Suppressor macrophage treated with lipopolysaccharide for 4 hours (primary cell): ENCODE measurements at regions not wholly inside any gene's neighbourhood (a gene's known extent, or its start where the extent isn't known, plus 50 kb on each side); places are given as distances from the start of the nearest gene placed in this dataset.

Experiments
- DNase-seq: peaks from one replicate; pipeline ENCODE4 v3.0.0-alpha.2; 2020

DNA sequence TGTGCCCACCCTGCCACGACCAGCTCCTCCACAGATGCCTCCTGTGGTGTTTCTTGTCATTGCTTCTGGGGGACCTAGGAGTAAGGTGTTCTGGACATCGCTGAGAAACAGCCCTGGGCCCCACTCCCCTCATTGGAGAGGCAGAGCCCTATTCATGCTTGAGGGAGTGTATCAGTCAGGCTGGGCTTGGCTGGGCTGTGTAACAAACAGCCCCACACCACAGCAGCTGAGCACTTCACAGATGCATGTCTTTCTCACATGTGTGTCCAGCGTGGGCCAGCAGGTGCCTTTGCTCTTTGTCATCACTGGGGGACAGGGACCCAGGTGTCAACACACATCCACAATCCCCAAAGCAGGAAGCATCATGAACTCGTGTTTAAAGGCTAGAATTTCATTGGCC, 65.1 kb upstream of the FBRSL1 start:
- DNase-seq: no peak

DNA sequence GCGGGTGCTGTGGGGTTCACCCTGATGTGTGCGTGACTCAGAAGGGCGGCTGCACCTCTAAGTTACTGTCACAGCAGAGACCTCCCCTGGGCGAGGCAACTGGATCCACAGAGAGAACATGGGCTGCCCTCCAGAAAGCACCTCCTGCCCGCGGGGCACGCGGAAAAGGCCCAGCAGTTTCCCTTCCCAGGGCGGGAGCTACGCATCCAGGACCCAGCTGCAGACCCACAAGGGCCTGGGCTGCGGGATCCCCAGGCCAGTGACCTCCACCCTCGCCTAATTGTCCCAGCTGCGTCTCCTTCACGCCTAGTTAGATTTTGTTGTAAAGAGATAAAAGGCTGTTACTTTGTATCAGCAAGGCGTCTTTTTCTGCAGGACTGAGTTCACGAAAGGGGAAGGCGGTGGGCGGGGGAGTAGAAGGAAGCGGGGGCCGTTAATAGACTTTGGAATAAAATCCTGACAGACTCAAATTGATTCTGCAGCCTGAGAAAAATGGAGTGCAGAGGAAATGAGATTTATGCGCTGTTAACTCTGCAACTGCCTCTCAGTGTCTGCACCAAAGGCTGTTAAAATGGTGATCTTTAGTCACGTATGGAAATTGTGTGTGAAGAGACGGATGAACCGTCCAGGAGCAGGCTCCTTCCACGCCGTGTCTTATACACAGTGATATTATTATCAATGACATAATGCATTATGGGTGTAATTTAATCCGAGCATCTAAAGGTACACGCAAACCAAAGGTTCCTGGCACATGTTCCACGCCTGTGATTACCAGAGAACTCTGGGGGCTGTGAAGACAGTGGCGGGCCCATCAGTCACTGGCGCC, 65.9 kb upstream of the FBRSL1 start:
- DNase-seq: no peak

DNA sequence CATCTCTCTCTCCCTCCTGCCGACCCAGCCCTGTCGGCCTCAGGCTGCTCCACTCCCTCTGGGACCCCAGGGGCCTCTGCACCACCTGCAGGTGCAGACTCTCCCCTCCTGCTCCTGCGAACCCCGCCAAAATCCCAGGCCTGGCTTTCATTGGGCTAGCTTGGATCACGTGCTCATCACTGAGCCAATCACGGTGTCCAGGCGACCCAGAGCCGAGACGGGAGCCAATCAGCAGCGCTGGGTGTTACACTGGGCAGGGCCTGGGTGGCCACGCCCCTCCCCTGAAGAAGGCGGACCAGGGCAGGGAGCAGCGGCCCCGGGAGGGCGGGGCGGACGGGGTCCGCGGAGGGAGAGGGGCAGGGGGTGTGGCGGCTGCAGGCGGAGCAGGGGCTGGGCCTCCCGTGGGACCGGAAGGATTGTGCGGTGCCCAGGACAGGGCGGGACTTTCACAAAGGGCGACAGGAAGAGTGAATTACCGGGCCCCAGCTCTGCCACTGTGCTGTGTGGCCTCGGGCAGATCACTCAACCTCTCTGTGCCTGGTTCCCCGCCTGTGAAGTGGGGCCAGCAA, 66.6 kb upstream of the FBRSL1 start:
- DNase-seq: no peak

DNA sequence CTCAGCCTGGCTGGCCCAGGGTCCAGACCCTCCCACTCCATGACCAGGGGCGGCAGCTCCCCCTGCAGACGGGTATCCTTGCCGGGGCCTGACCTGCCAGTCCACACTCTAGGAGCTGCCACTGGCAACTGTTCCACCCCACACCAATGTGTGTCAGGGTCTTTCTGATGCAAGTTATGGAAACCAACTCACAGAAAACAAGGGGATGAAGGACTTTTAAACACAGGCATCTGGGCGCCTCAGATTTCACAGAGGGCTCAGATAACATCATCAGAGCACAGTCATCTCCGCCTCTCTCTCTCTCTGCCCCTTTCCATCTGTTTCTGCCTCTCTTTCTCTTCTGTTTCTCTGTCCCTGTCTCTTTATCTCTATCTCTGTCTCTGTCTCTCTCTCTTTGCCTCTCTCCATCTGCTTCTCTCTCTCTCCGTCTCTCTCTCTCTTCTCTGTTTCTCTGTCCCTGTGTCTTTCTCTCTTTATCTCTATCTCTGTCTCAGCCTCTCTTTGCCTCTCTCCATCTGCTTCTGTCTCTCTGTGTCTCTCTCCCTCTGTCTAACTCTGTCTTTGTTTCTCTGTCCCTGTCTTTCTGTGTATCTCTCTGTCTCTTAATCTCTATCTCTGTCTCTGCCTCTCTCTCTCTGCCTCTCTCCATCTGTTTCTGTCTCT, 67.4 kb upstream of the FBRSL1 start:
- no peak for DNase-seq

DNA sequence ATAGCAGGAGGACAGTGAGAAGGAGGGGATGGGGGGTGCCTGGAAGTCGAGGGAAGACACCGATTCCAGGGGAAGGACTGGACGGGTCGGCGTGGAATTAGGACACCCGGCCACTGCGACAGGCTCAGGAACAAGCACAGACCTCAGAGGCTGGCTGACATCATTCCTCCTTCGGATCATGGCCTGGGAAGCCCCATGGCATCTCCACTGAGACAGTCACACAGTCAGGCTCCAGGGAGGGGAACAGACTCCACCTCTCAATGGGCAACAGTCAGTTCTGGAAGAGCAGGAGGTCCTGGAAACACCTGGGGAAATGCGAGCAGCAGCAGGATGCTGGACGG, 67.9 kb upstream of the FBRSL1 start:
- DNase-seq: peak; percentile 9

DNA sequence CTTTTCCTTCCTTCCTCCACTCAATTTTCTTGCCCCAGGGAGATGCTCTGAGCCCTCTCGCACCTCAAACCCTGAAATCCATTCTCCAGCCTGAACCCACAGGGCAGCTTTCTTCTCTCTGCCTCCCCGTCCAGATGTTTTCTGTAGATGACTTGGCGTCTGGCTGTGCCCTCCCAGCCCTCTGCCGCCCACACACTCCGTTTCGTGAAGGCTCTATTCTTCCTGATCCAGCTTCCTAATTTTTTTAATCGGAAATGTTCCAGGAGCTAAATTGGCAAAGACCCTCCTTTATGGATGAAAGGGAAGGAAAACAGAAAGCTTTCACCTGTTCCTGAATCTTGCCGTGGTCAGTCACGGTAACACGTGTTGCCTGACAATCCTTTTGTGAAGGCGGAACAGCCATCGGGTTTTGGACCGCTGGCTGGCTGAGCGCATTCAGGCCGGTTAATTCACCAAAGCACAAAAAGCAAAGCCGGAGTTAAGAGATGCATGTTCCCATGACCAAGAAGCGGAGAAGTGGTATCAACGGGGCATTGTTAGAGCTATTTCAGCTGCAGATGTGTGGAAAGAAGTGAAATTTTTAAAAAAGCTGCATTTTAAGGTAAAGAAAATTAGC, 70.2 kb upstream of the FBRSL1 start:
- DNase-seq: no peak

DNA sequence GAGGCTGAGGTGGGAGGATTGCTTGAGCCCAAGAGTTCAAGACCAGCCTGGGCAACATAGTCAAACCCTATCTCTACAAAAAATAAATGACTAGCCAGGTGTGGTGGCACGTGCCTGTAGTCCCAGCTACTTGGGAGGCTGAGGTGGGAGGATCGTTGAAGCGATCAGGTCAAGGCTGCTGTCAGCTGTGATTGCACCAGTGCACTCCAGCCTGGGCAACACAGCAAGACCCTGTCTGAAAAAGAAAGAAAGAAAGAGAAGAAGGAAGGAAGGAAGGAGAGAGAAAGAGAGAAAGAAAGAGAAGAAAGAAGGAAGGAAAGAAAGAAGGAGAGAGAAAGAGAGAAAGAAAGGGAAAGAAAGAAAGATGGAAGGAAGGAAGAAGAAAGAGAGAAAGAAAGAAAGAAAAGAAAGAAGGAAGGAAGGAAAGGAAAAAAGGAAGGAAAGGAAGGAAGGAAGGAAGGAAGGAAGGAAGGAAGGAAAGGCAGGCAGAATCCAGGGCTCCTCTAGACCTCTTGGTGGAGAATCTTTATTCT, 71.5 kb upstream of the FBRSL1 start:
- no peak for DNase-seq

DNA sequence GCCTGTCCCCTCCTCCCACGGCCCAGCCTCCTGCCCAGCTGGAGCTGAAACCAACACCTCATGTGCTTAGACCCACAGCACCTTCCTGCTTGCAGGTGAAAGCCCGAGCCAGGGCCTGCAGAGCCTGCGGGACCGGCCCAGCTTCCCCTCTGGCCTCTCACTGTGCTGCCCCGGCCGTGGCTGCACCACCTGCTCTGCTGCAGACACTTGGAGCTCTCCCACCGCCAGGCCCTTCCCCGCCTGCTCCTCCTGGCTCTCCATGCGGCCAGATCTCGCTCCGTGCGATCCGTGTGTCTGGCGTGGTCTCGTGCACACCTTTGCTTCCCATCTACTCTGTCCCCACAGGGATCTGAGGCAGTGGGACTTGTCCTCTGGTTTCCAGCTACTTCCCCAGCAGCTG, 72.2 kb upstream of the FBRSL1 start:
- no peak for DNase-seq

DNA sequence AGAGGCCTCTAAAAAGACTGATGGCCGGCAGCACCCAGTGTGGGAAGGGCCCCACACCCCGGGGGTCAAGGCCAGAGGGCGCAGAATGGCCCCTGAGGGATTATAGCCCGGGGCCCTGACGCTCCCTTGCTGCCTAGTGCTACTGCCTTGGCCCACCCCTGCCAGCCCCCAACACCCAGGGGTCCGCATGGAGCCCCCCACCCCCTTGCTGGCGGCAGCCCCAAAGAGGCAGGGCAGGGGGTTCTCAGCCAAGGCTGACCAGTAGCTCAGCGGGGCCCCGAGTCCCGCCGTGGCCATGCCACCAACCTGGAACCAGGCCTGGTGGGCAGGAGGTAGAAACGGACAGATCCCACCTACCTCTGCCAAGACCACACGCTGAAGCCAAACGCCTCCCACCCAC, 73.1 kb upstream of the FBRSL1 start:
- DNase-seq: no peak

DNA sequence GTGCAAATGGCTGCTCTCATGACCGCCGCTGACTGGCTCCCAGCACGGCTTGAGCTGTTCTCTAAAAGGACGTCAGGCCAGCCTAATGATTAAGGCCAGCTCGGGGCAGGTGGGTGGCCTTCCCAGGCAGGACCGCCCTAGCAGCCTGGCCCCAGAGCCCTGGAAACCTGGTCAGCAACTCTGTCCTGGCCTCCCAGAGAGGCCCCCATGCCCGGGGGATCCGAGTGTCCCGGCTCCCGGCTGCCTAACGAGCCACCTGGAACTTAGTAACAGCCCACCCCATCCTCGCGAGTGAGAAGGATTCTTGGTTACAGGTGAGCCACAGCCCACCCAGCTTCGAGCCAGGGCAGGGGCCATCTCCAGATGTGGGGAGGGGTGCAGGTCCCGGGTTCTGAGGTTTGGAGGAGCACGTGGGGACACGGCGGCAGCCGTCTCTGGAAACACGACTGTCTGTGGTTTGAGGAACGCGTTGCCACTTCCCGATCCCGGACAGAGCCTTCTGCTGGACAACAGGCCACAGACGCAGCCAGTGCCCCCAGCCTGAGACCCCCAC, 73.8 kb upstream of the FBRSL1 start:
- DNase-seq: no peak

DNA sequence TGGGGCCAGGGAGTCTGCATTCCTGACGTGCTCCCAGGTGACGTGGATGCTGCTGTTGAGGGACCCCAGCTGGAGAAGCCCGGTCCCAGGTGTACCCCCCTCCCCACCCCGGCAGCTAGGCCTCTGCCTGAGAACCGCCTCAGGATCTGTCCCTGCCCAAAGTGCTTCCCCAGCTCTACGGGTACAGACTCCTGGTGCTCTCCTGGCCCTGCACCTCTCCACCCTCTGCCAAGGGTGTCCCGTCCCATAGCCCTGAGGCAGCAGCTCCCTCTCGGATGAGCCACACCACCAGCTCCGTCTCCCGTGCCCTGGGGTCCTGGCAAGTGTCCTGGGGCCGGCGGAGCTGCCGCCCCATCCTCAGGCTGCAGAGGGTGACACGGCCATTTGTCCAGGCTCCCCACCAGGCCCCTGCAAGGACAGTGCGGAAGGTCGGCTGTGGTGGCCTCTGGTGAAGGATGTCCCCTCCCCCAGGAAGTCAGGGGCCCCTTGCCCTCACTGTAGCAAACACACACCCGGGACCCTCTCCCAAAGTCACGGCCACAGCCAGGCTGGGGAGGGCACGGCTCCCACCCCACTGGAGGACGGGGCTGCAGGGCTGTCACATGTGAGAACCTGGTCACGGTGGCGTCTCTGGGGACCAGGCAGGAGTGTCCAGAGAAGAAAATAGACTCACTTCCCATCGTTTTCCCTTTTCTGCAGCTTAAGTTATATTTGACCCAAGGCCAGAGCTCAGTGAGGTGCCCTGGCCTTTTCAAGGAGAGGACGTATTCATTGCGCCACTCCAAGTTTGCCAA, 74.4 kb upstream of the FBRSL1 start:
- no peak for DNase-seq

DNA sequence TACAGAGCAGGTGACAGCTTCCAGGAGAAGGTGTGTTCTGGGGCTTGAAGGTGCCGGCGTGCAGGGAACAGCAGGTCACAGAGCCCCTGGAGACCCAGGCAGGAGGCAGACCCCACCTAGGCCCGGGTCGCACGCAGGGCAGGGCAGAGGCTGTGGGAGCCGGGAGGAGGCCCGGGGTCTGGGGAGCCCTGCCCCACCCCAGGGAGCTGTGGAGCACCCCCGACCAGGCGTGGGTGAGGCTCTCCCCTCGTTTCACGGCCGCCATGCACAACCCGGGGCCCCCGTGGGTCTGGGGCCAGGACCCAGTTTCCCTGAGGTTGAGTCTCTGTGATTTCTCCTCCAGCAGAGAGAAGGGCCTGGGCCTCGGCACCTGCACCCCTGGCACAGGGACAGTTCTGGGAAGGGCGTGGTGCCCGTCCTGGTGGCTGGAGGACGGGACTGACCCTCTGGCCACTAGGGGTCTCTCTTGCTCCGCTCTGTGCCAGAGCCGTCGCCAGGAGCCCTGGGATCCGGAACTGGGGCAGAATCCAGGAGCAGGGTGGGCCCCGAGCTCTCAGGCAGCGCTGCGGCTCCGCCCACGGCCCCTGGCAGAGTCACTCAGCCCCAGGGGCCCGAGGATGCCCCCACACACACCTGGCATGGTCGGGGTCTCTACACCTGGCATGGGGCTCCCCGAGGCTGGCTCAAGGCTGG, 75.2 kb upstream of the FBRSL1 start:
- peak; percentile 91 for DNase-seq

DNA sequence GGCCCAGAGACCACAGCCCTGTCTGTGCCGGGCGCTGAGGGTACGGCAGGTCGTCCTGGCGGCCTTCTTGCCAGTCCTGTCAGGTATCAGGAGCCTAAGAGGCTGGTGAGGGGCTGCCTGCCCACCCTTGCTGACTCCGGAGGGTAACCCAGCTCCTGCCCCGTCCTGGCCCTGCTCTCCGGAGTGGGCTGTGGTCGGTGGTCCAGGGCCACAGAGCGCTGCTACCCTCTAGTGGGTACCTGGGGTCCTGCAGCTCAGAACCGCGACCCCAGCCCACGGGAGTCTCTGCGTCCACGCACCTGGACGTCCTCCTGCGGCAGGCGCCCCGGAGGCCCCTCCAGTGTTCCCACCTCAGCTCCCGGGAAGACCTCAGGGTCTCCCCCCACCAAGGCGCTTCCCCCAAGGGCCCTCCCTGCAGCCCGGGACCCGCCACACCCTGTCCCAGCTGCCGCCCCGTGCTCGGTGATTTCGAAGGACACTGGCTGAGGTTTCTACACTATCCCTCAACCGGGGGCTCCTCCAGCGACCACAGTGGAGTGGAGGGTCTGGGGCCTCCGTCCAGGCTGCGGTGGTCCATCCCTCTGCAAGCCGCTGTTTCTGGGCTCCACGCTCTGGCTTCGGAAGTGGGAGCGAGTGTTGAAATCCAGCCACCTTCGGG, 75.9 kb upstream of the FBRSL1 start:
- DNase-seq: no peak

DNA sequence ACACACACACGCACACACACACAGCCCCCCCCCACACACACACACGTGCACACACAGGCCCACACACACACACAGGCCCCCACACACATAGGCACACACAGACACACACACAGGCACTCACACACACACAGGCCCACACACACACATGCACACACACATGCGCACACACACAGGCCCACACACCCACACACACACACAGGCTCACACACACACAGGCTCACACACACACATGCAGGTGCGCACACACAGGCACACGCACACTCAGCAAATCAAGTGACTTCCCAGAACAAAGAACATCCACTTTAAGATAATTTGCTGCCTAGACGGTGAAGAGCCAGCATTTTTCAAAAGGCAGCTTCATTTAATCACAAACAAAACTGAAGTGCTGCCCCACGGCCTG, 78.5 kb upstream of the FBRSL1 start:
- no peak for DNase-seq

DNA sequence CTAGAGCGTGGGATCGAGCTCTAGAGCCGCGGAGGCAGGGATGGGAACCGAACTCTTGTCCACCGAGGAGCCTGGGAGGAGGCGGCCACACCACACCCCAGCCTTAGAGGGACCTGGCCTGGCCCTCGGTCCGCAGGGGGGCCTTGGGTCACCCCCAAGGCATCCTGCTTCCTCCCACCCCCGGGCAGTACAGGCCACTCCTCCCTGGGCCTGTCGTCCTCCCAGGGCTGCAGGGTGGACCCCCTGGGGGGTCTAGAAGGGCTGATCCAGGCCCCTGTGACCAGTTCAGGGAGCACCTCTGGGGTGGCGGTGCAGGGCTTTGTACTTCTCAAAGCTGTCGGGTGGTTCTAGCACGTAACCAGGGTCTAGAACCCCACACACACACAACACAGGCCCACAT, 79.1 kb upstream of the FBRSL1 start:
- no peak for DNase-seq

DNA sequence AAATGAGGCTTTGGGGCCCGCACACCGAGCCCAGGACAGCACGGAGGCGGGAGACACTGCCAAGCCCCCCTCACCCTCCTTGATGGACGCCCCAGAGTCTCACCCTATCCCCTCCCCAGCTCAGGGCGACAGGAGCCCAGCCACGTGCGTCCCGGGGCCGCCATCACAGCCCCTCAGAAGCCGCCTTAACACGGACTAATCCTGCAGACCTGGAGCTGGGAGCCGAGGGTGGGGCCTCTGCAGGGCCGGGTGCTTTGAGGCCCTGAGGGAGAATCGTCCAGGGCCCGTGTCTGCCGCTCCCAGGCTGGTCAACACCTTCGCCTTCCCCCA, 79.7 kb upstream of the FBRSL1 start:
- no peak for DNase-seq

DNA sequence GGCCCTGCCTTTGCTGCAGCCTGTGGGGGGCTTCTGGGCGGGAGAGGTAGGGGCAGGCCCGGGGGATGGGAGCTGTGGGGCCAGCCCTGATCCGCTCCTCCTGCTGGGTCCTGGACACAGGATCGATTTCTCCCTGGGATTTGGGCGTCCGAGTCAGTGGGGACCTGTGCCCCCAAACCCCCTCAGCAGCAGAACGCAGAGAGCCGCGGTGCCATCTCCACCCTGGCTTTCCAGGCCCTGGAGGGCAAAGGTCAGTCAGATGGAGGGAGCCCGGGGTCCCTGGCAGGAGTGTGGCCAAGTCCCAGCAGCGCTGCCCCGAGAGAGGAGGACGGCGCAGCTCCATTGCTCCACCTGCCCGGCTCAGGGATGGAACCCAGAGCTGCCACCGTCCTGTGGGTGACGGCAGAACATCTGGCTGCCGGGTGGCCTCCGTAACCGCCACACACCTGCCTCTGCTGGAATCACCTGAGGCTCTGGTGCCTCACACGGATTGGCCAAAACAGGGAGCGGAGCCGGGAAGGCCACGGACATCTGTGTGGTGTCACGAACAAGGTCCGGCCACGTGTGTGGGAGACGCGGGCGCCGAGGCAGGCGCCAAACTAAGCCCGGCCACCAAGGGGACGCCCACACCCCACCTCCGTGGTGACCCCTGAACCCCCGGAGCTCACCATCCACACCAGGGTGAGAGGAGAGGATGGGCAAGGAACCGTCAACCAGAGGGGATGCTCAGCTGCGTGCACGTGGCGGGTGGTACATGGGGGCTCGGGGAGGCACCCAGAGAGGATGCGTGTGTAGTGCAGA, 80.3 kb upstream of the FBRSL1 start:
- no peak for DNase-seq

DNA sequence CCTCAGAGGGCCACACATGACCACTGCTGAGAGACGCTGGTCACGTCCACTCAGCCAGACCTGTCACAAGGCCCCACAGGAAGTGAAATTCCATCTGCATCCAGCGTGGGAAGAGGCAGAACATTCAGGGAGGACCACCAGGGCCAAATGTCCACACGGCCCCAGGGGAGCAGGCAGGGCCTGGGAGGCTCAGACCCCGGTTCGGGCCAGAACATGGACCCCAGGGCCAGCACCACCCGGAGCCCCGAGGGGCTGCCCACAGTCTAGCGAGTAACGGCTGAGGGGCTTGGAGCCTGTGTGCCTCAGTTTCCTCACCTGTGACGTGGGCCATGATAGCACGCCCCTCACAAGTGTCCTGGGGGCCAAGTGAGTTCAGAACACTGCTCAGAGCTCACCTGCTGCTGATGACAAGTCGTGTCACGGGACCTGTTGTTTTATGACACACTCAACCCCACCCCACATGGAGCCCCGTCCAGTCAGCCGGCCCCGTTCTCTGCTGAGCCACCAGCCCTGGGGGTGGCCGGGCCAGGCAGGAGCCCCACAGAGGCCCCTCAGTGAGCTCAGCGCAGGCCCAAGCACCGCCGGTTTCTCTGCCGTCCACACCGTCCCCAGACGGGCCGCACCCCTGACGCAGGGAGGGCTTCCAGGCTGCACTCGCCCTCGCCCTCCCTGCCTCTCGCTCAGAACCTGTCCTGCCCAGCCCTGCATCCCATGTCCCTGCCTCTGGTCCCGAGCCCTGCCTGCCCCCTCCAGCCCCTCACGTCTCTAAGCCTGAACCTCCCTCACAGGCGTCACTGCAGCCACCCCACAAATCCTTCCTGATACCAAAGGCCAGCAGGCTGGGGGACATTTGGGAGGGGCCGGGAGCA, 79.5 kb upstream of the GALNT9 start:
- no peak for DNase-seq

DNA sequence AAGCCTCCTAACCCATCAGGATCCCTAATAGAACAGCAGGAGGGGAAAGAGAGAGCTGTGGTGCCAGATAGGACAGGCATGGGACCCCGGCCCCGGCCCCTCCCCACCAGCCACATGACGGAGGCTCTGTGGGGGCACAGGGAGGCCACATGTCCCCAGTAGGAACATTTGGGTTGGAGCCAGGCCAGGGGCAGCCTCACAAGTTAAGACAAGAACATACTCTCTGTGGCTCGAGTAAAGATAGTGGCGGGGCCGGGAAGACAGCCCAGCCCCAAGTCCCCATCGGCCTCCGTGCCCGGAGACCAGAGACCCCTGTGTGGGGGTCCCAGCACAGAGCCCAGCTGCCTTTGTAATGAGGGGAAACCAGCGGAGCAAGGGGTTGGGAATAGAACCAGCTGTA, 78.6 kb upstream of the GALNT9 start:
- DNase-seq: no peak
